Muscle of leg (tissue), 3 donors: ENCODE measurements at regions not wholly inside any gene's neighbourhood (a gene's known extent, or its start where the extent isn't known, plus 50 kb on each side); places are given as distances from the start of the nearest gene placed in this dataset.
"Not testable (repeated sequence)": the region's sequence is repeated elsewhere in the genome, so short reads cannot be mapped to it uniquely, and the experiment has no call there.

ENCODE experiments used
- DNase-seq: peaks from one replicate; pipeline ENCODE4 v3.0.0; 2013
- H3K27ac ChIP-seq: one replicate; pipeline ENCODE4 v1.5.1; 2013; ENCODE audit warnings: mild to moderate bottlenecking, low read length, control low read depth
- H3K27me3 ChIP-seq: one replicate; pipeline ENCODE4 v1.6.1; 2013; ENCODE audit warnings: low read length; ENCODE audit not compliant: control insufficient read depth, insufficient read depth
- H3K36me3 ChIP-seq: one replicate; pipeline ENCODE4 v1.6.1; 2013; ENCODE audit warnings: low read length; ENCODE audit not compliant: control insufficient read depth, insufficient read depth
- H3K4me1 ChIP-seq: one replicate; pipeline ENCODE4 v1.6.1; 2013; ENCODE audit warnings: low read length; ENCODE audit not compliant: control insufficient read depth, insufficient read depth
- H3K4me3 ChIP-seq: one replicate; pipeline ENCODE4 v1.5.1; 2013; ENCODE audit warnings: low read length, control low read depth
- H3K9me3 ChIP-seq: replicated peaks from 2 replicates; pipeline ENCODE4 v1.6.1; 2013; ENCODE audit warnings: low read depth, low read length; ENCODE audit not compliant: control insufficient read depth
- WGBS: methylation state at CpG from one replicate; pipeline ENCODE4 v1.1.5; 2013; ENCODE audit warnings: missing lambda C conversion rate; ENCODE audit not compliant: insufficient coverage; 5-methylcytosine and 5-hydroxymethylcytosine counted together

DNA sequence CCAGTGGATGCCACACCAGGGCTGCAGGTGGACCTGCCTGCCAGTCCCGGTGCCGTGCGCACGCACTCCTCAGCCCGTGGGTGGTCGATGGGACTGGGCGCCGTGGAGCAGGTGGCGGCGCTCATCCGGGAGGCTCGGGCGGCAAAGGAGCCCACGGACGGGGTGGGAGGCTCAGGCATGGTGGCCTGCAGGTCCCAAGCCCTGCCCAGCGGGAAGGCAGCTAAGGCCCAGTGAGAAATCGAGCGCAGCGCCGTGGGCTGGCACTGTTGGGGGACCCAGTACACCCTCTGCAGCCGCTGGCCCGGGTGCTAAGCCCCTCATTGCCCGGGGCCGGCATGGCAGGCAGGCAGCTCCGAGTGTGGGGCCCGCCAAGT lies 1171.8 kb upstream of the B3GALT2 start:
- no peak overlapping the region for H3K4me3 ChIP-seq
- no peak for DNase-seq
- H3K27me3 ChIP-seq = no peaks in the 10 kb centered on the region
- H3K27ac ChIP-seq = no peak overlapping the region
- WGBS = 95% methylated on average over 24 of the region's 26 CpGs
- no peaks in the 10 kb centered on the region for H3K9me3 ChIP-seq
- no peaks in the 10 kb centered on the region for H3K36me3 ChIP-seq
- no peaks in the 10 kb centered on the region for H3K4me1 ChIP-seq

DNA sequence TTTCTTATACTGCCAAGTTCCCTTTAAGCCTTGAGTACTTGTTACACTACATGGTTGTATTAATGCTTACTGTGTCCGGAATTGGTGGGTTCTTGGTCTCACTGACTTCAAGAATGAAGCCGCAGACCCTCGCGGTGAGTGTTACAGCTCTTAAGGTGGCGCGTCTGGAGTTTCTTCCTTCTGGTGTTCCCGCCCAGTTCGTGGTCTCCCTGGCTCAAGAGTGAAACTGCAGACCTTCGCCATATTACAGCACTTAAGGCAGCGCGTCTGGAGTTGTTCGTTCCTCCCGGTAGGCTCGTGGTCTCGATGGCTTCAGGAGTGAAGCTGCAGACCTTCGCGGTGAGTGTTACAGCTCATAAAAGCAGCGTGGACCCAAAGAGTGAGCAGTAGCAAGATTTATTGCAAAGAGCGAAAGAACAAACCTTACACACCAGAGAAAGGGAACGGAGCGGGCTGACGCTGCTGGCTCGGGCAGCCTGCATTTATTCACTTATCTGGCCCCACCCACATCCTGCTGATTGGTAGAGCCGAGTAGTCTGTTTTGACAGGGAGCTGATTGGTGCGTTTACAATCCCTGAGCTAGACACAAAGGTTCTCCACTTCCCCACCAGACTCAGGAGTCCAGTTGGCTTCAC lies 1171.3 kb upstream of the B3GALT2 start:
- 86% methylated on average over 18 of the region's 25 CpGs for WGBS

DNA sequence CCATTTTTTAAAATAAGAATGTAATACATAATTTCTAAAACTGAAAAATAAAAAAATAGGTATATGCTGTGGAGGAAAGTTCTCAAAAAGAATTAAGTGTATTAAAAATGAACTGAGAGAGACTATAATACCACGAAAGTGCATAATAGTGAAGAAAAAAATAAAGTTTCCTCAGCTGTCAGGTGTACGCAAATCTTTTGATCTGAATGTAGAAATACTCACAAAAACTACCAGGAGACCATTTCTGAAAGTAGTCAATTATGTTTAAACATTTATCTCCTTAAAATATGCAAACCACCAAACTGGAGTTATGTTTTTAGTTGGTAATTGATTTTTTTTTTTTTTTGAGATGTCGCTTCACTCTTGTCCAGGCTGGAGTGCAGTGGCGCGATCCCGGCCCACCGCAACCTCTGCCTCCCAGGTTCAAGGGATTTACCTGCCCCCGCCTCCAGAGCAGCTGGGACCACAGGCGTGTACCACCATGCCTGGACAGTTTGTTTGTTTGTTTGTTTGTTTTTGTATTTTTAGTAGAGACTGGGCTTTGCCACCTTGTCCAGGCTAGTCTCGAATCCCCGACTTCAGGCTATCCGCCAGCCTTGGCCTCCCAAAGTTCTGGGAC lies 1169.2 kb upstream of the B3GALT2 start:
- Histone ChIP-seq H3K4me1 (no peaks in the 10 kb centered on the region), H3K27ac (no peak overlapping the region), H3K36me3 (no peaks in the 10 kb centered on the region), H3K9me3 (no peaks in the 10 kb centered on the region), H3K27me3 (no peaks in the 10 kb centered on the region), H3K4me3 (no peak overlapping the region)
- 100% methylated on average over 2 of the region's 12 CpGs for WGBS
- DNase-seq = no peak

More for the DNA sequence above, 1171.3 kb upstream of the B3GALT2 start:
- not testable (repeated sequence) for H3K27me3 ChIP-seq, H3K4me3 ChIP-seq, H3K36me3 ChIP-seq, H3K27ac ChIP-seq, H3K9me3 ChIP-seq, H3K4me1 ChIP-seq, DNase-seq

DNA sequence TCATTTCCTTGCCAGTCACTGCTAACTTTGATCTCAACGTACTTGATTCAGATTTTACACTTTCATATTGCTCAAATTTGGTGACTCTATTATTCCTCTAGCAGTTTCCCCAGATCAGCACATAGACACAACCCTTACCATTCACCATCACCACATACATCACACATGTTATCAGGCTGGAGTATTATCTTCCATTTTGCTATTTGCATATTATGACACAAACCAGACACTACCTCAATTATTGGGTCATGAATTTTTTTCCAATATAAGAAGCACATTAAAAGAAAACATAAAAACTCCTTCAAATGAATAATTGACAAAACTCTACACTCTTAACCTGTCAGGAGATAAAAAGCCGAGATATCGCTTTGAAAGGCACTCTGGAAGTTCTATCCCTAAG lies 1166.7 kb upstream of the B3GALT2 start:
- H3K27ac ChIP-seq = no peak overlapping the region
- no peaks in the 10 kb centered on the region for H3K9me3 ChIP-seq
- 43% methylated on average over 1 of the region's 3 CpGs for WGBS
- no peak overlapping the region for H3K4me3 ChIP-seq
- no peaks in the 10 kb centered on the region for H3K4me1 ChIP-seq
- no peaks in the 10 kb centered on the region for H3K36me3 ChIP-seq
- no peaks in the 10 kb centered on the region for H3K27me3 ChIP-seq
- DNase-seq = no peak

DNA sequence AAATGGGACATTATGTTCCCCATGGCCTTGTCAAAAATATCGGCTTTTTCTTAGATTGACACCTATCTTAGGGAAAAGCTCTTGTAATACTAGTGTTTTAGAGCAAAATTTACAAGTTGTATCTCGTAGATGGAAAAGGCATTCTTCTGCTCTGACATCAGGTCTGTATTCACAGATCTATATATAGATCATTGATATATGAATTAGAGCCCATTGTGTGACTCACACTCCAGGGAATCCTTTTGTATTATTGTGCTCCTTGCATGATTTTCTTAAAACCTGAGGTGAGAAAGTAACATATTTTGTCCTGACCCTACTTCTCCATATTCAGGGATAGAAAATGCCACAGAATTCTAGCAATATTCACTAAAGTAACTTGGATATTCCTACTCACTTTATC lies 1160.8 kb upstream of the B3GALT2 start:
- Histone ChIP-seq H3K27me3 (no peaks in the 10 kb centered on the region), H3K4me1 (no peaks in the 10 kb centered on the region), H3K36me3 (no peaks in the 10 kb centered on the region), H3K4me3 (no peak overlapping the region), H3K27ac (no peak overlapping the region), H3K9me3 (no peaks in the 10 kb centered on the region)
- DNase-seq = peak; percentile 5
- no CpG with 5 or more reads among the region's 2 CpGs for WGBS

DNA sequence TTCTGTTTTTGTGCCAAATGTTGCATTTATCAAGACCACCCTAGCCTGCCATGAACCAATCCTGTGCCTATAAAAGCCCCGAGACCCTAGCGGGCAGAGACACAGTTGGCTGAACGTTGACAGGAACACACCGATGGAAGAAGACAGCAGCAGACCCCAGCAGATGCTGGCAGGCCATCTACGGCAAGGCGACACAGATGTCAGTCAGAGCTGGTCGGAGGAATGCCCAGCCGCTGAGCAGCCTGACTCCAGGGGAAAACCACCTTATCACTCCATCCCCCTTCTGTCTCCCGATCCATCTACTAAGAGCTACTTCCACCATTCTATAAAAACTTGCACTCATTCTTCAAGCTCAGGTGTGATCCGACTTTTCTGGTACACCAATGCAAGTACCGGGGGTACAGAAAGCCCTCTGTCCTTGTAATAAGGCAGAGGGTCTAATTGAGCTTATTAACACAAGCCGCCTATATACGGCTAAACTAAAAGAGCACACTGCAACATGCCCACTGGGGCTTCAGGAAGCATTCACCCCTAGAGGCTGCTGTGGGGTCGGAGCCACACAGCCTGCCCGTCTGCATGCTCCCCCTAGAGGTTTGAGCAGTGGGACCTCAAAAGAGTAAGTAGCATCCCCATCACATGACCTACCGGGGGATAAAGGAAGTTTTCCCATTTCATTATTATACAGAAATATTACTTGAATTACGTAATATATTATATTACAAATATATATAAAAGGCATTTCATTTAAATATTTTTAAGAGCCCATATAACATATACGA lies 1156.3 kb upstream of the B3GALT2 start:
- no peaks in the 10 kb centered on the region for H3K36me3 ChIP-seq
- no peaks in the 10 kb centered on the region for H3K9me3 ChIP-seq
- no peaks in the 10 kb centered on the region for H3K27me3 ChIP-seq
- DNase-seq = no peak
- WGBS = 82% methylated on average over 11 of the region's 18 CpGs
- no peaks in the 10 kb centered on the region for H3K4me1 ChIP-seq
- H3K27ac ChIP-seq = no peak overlapping the region
- H3K4me3 ChIP-seq = no peak overlapping the region

DNA sequence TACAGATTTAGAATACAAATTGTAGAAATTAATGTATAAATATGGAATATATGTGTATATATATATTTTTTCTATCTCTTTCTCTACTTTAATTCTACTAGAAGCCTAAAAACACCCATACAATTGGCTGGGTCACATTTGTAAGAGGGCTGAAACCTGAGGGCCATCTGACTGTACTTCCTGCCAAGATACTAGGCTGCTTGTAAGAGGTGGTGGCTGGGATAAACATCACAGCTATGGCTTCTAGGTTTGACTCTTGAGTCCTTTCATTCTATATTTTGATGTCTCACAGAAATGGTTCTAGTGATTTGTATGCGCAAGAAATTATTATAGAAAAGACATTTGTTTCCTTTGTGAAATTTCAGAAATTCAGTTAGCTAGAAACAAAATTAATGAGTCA lies 1155.2 kb upstream of the B3GALT2 start:
- no peak for DNase-seq
- no peaks in the 10 kb centered on the region for H3K36me3 ChIP-seq
- no peak overlapping the region for H3K27ac ChIP-seq
- no peaks in the 10 kb centered on the region for H3K4me1 ChIP-seq
- no peaks in the 10 kb centered on the region for H3K27me3 ChIP-seq
- no peak overlapping the region for H3K4me3 ChIP-seq
- no peaks in the 10 kb centered on the region for H3K9me3 ChIP-seq
- WGBS = no CpG with 5 or more reads among the region's 1 CpG

DNA sequence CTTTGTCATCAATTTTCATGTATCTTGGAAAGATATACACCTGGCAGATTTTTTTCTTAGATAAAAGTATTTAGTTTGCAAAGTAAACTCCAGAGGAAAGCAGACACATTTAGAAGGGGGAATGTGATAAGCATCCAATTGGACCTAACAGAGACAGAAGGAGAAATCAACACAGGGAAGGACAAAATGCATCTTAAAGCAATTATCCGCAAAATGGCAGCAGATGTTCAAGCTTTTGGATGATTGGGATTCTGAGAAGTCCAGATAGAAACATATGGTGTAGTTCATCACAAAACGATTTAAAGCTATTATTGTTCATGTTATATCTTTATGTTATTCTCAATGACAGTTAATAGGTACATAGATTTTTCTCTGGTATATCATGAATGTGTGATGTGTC lies 1153.1 kb upstream of the B3GALT2 start:
- no peaks in the 10 kb centered on the region for H3K9me3 ChIP-seq
- no peak overlapping the region for H3K4me3 ChIP-seq
- H3K27ac ChIP-seq = no peak overlapping the region
- no peaks in the 10 kb centered on the region for H3K27me3 ChIP-seq
- no peaks in the 10 kb centered on the region for H3K36me3 ChIP-seq
- H3K4me1 ChIP-seq = no peaks in the 10 kb centered on the region
- no CpG with 5 or more reads among the region's 2 CpGs for WGBS
- DNase-seq = no peak

DNA sequence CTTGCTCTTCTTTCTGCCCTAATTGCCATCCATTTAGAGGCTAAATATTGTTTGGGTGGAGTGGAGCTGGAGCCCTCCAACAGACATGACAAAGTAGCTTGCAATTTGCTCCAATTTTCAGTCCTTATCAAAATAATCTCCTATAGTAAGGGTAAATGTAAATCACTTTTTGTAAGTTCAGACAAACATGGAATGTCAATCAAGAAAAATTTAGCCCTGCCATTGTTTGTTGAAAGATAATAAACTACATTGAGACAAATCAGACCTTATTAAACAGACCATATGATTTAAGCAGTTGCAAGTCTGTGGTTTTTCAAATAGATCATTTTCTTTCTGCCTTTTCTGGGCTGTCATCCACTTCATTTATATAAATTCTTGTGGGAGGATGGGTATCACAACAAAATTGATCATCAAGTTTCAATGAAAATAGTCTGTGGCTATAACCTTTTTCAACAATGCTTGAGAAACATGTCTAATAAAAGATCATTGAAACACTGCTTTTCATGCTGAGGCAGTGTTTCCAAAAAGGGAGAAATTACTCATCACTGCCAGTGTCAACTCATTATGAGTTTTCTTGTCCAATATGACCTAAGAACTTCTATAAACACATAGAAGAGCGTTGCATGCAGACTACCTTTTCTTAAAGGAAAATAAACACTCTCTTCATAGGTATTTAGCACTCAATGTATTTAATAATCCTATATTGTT lies 1152.0 kb upstream of the B3GALT2 start:
- Histone ChIP-seq H3K9me3 (no peaks in the 10 kb centered on the region), H3K36me3 (no peaks in the 10 kb centered on the region), H3K27me3 (no peaks in the 10 kb centered on the region), H3K27ac (no peak overlapping the region), H3K4me3 (no peak overlapping the region), H3K4me1 (no peaks in the 10 kb centered on the region)
- DNase-seq = peak; percentile 5
- no CpG with 5 or more reads among the region's 1 CpG for WGBS

DNA sequence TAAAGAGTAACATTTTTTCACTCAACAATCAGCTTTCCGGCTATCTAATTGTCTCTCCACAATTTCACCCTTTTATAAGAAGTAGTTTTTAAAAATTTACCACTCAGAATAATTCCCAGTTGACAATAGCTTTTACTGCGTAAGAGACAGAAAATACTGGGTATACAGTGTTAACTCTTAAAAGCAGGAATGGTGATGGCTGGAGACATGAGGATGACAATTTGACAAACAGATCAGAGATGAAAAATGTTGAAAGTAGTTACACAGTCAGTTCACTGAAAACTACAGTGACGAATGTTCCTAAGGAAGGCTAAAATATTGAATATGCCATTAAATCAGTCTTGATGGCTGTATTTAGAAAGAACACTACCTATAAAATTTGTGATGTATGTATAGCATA lies 1146.8 kb upstream of the B3GALT2 start:
- no peaks in the 10 kb centered on the region for H3K27me3 ChIP-seq
- WGBS = no CpG with 5 or more reads among the region's 3 CpGs
- no peaks in the 10 kb centered on the region for H3K4me1 ChIP-seq
- no peaks in the 10 kb centered on the region for H3K9me3 ChIP-seq
- no peak for DNase-seq
- H3K4me3 ChIP-seq = no peak overlapping the region
- no peak overlapping the region for H3K27ac ChIP-seq
- H3K36me3 ChIP-seq = no peaks in the 10 kb centered on the region
